ENCODE measurements at regions not wholly inside any gene's neighbourhood (a gene's known extent, or its start where the extent isn't known, plus 50 kb on each side); places are given as distances from the start of the nearest gene placed in this dataset.

DNA sequence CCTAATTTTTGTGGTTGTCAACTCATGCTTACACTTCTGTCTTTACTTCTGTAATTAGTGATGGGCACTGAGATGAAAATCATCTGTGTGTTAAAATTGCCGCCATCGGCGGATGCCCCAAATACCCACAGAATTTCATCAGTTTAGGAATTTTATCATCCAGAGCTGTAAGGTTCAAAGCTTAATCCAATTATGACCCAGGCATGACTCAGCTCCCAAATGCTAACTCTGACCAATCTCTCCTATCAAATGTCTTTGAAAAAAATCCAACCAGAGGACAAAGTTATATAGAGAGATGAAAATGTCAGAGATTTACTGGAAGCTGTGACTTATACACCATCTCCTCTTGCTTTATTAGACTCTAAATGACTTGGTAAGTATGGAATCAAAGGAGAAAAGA lies 1048.7 kb upstream of the PRKX start:
- no peak for TF ChIP-seq POLR2AphosphoS5 (IDR thresholded peaks at IDR 0.05; ENCODE audit: low read depth)
- no peak for TF ChIP-seq EZH2 (IDR thresholded peaks at IDR 0.05; ENCODE audit: low read depth, unreplicated experiment)
- no peak for TF ChIP-seq JUNB (IDR thresholded peaks at IDR 0.05; ENCODE audit: unreplicated experiment)
- no peak for TF ChIP-seq NANOG (IDR thresholded peaks at IDR 0.05; ENCODE audit: borderline replicate concordance)
- TF ChIP-seq CREB1 (CRISPR knock-in tag; IDR thresholded peaks at IDR 0.05; ENCODE audit: low read depth): no peak
- no peak for TF ChIP-seq REST (IDR thresholded peaks at IDR 0.05; ENCODE audit: unreplicated experiment)
- no peak for TF ChIP-seq CTCF (conservative IDR thresholded peaks at IDR 0.05; ENCODE audit: low read depth in 2 of 2)
- TF ChIP-seq, protein P1, sequence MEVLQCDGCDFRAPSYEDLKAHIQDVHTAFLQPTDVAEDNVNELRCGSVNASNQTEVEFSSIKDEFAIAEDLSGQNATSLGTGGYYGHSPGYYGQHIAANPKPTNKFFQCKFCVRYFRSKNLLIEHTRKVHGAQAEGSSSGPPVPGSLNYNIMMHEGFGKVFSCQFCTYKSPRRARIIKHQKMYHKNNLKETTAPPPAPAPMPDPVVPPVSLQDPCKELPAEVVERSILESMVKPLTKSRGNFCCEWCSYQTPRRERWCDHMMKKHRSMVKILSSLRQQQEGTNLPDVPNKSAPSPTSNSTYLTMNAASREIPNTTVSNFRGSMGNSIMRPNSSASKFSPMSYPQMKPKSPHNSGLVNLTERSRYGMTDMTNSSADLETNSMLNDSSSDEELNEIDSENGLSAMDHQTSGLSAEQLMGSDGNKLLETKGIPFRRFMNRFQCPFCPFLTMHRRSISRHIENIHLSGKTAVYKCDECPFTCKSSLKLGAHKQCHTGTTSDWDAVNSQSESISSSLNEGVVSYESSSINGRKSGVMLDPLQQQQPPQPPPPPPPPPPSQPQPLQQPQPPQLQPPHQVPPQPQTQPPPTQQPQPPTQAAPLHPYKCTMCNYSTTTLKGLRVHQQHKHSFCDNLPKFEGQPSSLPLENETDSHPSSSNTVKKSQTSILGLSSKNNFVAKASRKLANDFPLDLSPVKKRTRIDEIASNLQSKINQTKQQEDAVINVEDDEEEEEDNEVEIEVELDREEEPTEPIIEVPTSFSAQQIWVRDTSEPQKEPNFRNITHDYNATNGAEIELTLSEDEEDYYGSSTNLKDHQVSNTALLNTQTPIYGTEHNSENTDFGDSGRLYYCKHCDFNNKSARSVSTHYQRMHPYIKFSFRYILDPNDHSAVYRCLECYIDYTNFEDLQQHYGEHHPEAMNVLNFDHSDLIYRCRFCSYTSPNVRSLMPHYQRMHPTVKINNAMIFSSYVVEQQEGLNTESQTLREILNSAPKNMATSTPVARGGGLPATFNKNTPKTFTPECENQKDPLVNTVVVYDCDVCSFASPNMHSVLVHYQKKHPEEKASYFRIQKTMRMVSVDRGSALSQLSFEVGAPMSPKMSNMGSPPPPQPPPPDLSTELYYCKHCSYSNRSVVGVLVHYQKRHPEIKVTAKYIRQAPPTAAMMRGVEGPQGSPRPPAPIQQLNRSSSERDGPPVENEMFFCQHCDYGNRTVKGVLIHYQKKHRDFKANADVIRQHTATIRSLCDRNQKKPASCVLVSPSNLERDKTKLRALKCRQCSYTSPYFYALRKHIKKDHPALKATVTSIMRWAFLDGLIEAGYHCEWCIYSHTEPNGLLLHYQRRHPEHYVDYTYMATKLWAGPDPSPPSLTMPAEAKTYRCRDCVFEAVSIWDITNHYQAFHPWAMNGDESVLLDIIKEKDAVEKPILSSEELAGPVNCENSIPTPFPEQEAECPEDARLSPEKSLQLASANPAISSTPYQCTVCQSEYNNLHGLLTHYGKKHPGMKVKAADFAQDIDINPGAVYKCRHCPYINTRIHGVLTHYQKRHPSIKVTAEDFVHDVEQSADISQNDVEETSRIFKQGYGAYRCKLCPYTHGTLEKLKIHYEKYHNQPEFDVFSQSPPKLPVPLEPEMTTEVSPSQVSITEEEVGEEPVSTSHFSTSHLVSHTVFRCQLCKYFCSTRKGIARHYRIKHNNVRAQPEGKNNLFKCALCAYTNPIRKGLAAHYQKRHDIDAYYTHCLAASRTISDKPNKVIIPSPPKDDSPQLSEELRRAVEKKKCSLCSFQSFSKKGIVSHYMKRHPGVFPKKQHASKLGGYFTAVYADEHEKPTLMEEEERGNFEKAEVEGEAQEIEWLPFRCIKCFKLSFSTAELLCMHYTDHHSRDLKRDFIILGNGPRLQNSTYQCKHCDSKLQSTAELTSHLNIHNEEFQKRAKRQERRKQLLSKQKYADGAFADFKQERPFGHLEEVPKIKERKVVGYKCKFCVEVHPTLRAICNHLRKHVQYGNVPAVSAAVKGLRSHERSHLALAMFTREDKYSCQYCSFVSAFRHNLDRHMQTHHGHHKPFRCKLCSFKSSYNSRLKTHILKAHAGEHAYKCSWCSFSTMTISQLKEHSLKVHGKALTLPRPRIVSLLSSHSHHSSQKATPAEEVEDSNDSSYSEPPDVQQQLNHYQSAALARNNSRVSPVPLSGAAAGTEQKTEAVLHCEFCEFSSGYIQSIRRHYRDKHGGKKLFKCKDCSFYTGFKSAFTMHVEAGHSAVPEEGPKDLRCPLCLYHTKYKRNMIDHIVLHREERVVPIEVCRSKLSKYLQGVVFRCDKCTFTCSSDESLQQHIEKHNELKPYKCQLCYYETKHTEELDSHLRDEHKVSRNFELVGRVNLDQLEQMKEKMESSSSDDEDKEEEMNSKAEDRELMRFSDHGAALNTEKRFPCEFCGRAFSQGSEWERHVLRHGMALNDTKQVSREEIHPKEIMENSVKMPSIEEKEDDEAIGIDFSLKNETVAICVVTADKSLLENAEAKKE (CRISPR knock-in tag; IDR thresholded peaks at IDR 0.05): no peak
- TF ChIP-seq ZNF331 (CRISPR knock-in tag; IDR thresholded peaks at IDR 0.05; ENCODE audit: low read depth): no peak
- TF ChIP-seq, protein P2, sequence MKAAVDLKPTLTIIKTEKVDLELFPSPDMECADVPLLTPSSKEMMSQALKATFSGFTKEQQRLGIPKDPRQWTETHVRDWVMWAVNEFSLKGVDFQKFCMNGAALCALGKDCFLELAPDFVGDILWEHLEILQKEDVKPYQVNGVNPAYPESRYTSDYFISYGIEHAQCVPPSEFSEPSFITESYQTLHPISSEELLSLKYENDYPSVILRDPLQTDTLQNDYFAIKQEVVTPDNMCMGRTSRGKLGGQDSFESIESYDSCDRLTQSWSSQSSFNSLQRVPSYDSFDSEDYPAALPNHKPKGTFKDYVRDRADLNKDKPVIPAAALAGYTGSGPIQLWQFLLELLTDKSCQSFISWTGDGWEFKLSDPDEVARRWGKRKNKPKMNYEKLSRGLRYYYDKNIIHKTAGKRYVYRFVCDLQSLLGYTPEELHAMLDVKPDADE (IDR thresholded peaks at IDR 0.05): no peak
- no peak for TF ChIP-seq ZNF114 (CRISPR knock-in tag; IDR thresholded peaks at IDR 0.05)
- no peak for TF ChIP-seq STAT1 (IDR thresholded peaks at IDR 0.05; ENCODE audit: unreplicated experiment)
- TF ChIP-seq EZH2phosphoT487 (IDR thresholded peaks at IDR 0.05; ENCODE audit: unreplicated experiment): no peak
- H3K4me1 ChIP-seq (ENCODE audit: insufficient read depth): no peaks in the 10 kb centered on the region
- no peaks in the 10 kb centered on the region for H3K4me1 Mint-ChIP-seq

More for the DNA sequence above, 1048.7 kb upstream of the PRKX start:
- Mint-ChIP-seq H3K4me3 (no peak overlapping the region), H3K9me3 (no peaks in the 10 kb centered on the region), H3K27me3 (ENCODE audit: insufficient read depth, low read depth, poor library complexity) (no peaks in the 10 kb centered on the region), H3K36me3 (ENCODE audit: low read depth) (no peaks in the 10 kb centered on the region), H3K27ac (no peak overlapping the region)
- Histone ChIP-seq H3F3A (replicated peaks; ENCODE audit: low read depth) (no peaks in the 10 kb centered on the region), H3K79me2 (replicated peaks; ENCODE audit: insufficient read depth) (no peaks in the 10 kb centered on the region), H4K20me1 (replicated peaks; ENCODE audit: insufficient read depth) (no peaks in the 10 kb centered on the region), H3K9me2 (ENCODE audit: insufficient read depth) (no peaks in the 10 kb centered on the region), H3K36me3 (ENCODE audit: insufficient read depth) (no peaks in the 10 kb centered on the region), H2AFZ (no peak overlapping the region), H3K4me3 (no peak overlapping the region), H3K4me2 (no peak overlapping the region), H3K27ac (ENCODE audit: low read depth) (no peak overlapping the region), H3K27me3 (ENCODE audit: insufficient read depth) (no peaks in the 10 kb centered on the region)
- DNase-seq (ENCODE audit: low spot score): no peak
- ATAC-seq: no peak
